Panc1 (cell line): ENCODE measurements at regions not wholly inside any gene's neighbourhood (a gene's known extent, or its start where the extent isn't known, plus 50 kb on each side); places are given as distances from the start of the nearest gene placed in this dataset.

Experiments
- ATAC-seq: fragments of 200-7000 bp; cut with Tn5 transposase; 2 replicates; pipeline ENCODE4 v1.9.1; 2020; ENCODE audit warnings: mild to moderate bottlenecking, moderate library complexity
- BruUV-seq: library from RNA; stranded (reverse); fragments of 400-500 nt; replicated peaks from 2 replicates; lab custom pipeline; 2021; lab: Mats Ljungman, UMichigan
- CTCF ChIA-PET: fragments of 300-600 bp; sonication (Branson Sonifier 250); formaldehyde crosslinking; loops from one replicate; lab custom pipeline; 2022; ENCODE audit warnings: antibody characterized with exemption; lab: Charles Lee
- POLR2A ChIA-PET: fragments of 300-600 bp; sonication (Branson Sonifier 250); formaldehyde crosslinking; loops from one replicate; lab custom pipeline; 2022; ENCODE audit warnings: antibody characterized with exemption; lab: Charles Lee
- DNase-seq: peaks from one replicate; pipeline ENCODE4 v3.0.0-alpha.2; 2010; ENCODE audit warnings: low read depth, low spot score
- H3K27ac ChIP-seq: 2 replicates; pipeline ENCODE4 v1.5.1; 2011; ENCODE audit warnings: mild to moderate bottlenecking, low read length, inconsistent platforms
- H3K27me3 ChIP-seq: fragments of 200-500 bp; sonication (Bioruptor generic); 2 replicates; pipeline ENCODE4 v1.6.0; 2014; ENCODE audit warnings: low read length, inconsistent platforms; ENCODE audit not compliant: control insufficient read depth, insufficient read depth
- H3K36me3 ChIP-seq: fragments of 200-500 bp; sonication (Bioruptor generic); 2 replicates; pipeline ENCODE4 v1.5.1; 2014; ENCODE audit warnings: inconsistent platforms, mild to moderate bottlenecking, low read length, moderate library complexity; ENCODE audit not compliant: control insufficient read depth, insufficient read depth
- H3K4me1 ChIP-seq: 2 replicates; pipeline ENCODE4 v1.5.1; 2011; ENCODE audit warnings: inconsistent platforms, mild to moderate bottlenecking, low read length, moderate library complexity; ENCODE audit not compliant: control insufficient read depth, insufficient read depth
- H3K4me3 ChIP-seq, 2 experiments: 2 replicates each; pipeline ENCODE4 v1.5.1; 2011 to 2012; ENCODE audit warnings: low read depth in 2 of 2, low read length in 2 of 2, mild to moderate bottlenecking in 2 of 2, inconsistent platforms in 1 of 2, moderate library complexity in 1 of 2
- H3K9me3 ChIP-seq: fragments of 200-500 bp; sonication (Bioruptor generic); 2 replicates; pipeline ENCODE4 v1.5.1; 2014; ENCODE audit warnings: low read depth, mild to moderate bottlenecking, inconsistent platforms, low read length, moderate library complexity; ENCODE audit not compliant: control insufficient read depth, insufficient read depth
- CTCF ChIP-seq: fragments of 450-650 bp; IDR thresholded peaks from 2 replicates; pipeline ENCODE4 v1.5.1; 2017; ENCODE audit warnings: mild to moderate bottlenecking
- POLR2AphosphoS5 ChIP-seq: IDR thresholded peaks from 2 replicates; pipeline ENCODE4 v1.6.1; 2012; ENCODE audit warnings: mild to moderate bottlenecking, low read depth, low read length, moderate library complexity
- REST ChIP-seq, 2 experiments: IDR thresholded peaks; 2 replicates each; pipeline ENCODE4 v1.6.1; 2011 to 2012; ENCODE audit warnings: low read depth in 2 of 2, control low read depth in 1 of 2, low read length in 1 of 2, mild to moderate bottlenecking in 1 of 2, moderate library complexity in 1 of 2; ENCODE audit not compliant: insufficient read depth in 1 of 2
- SIN3A ChIP-seq: IDR thresholded peaks from 2 replicates; pipeline ENCODE4 v1.6.1; 2012; ENCODE audit warnings: low read depth, mild to moderate bottlenecking, low read length, moderate library complexity, borderline replicate concordance; ENCODE audit not compliant: insufficient read depth
- TCF7L2 ChIP-seq: IDR thresholded peaks from 2 replicates; pipeline ENCODE4 v1.6.1; 2011; ENCODE audit warnings: mild to moderate bottlenecking, low read depth, low read length, inconsistent platforms
- in situ Hi-C: cut with HindIII; loops from 2 replicates; pipeline ENCODE4 v1.10.0; 2016; ENCODE audit warnings: low sequenced_read_pairs, low pct_unique_long_range_greater_than_20kb
- intact Hi-C: fragments of 100-400 bp; cut with micrococcal nuclease; formaldehyde crosslinking; loops from one replicate; pipeline ENCODE4 v1.10.0; 2022; ENCODE audit not compliant: unreplicated experiment

- BruUV-seq: no TSS peak
- no peaks in the 10 kb centered on the region for H3K27me3 ChIP-seq
- in situ Hi-C loops (no loop called here), intact Hi-C loops (no loop called here)
- CTCF ChIA-PET: no interaction called here
- TF ChIP-seq TCF7L2: no peak
- no peak for TF ChIP-seq POLR2AphosphoS5
- TF ChIP-seq CTCF: no peak
- TF ChIP-seq SIN3A: no peak
- no peak overlapping the region for H3K27ac ChIP-seq
- no peak for ATAC-seq
- no peak overlapping the region for H3K4me3 ChIP-seq
- no peak for DNase-seq
- H3K36me3 ChIP-seq: no peaks in the 10 kb centered on the region
- H3K4me1 ChIP-seq: no peaks in the 10 kb centered on the region
- no peaks in the 10 kb centered on the region for H3K9me3 ChIP-seq
- POLR2A ChIA-PET: no interaction called here
These were observed 214.0 kb upstream of the ZP4 start for GRCh38 chr1:238104752-238105151.

- Histone ChIP-seq H3K36me3 (no peaks in the 10 kb centered on the region), H3K27ac (no peak overlapping the region), H3K4me1 (no peaks in the 10 kb centered on the region), H3K9me3 (no peaks in the 10 kb centered on the region), H3K4me3 (no peak overlapping the region), H3K27me3 (no peaks in the 10 kb centered on the region)
- TF ChIP-seq POLR2AphosphoS5: no peak
- no peak for TF ChIP-seq CTCF
- POLR2A ChIA-PET: no interaction called here
- in situ Hi-C loops: no loop called here
- DNase-seq: no peak
- CTCF ChIA-PET: no interaction called here
- intact Hi-C loops: no loop called here
- BruUV-seq: no TSS peak
- ATAC-seq: no peak
These were observed 211.2 kb upstream of the ZP4 start for GRCh38 chr1:238101923-238102322.

- ATAC-seq (no peak), DNase-seq (no peak)
- H3K4me3 ChIP-seq: no peak overlapping the region
- POLR2A ChIA-PET: no interaction called here
- no peaks in the 10 kb centered on the region for H3K27me3 ChIP-seq
- H3K4me1 ChIP-seq: no peaks in the 10 kb centered on the region
- CTCF ChIA-PET: no interaction called here
- BruUV-seq: no TSS peak
- no peaks in the 10 kb centered on the region for H3K9me3 ChIP-seq
- H3K27ac ChIP-seq: no peak overlapping the region
- in situ Hi-C loops (no loop called here), intact Hi-C loops (no loop called here)
- H3K36me3 ChIP-seq: no peaks in the 10 kb centered on the region
- TF ChIP-seq TCF7L2 (no peak), REST (IDR thresholded peaks at IDR 0.05; ENCODE audit: insufficient read depth in 1 of 2, low read depth in 2 of 2, low read length in 1 of 2) (no peak), POLR2AphosphoS5 (no peak), CTCF (no peak), SIN3A (no peak)
These were observed 209.1 kb upstream of the ZP4 start for GRCh38 chr1:238099871-238100270.
